ENCODE measurements at regions not wholly inside any gene's neighbourhood (a gene's known extent, or its start where the extent isn't known, plus 50 kb on each side); places are given as distances from the start of the nearest gene placed in this dataset.

- Histone ChIP-seq H3K27ac (no peak overlapping the region), H3K9me3 (ENCODE audit: low read depth) (no peaks in the 10 kb centered on the region), H3K9me2 (ENCODE audit: insufficient read depth) (no peaks in the 10 kb centered on the region), H3K4me1 (ENCODE audit: insufficient read depth) (no peaks in the 10 kb centered on the region), H4K20me1 (ENCODE audit: insufficient read depth) (no peaks in the 10 kb centered on the region), H3F3A (ENCODE audit: insufficient read depth) (no peaks in the 10 kb centered on the region), H3K9ac (no peak overlapping the region), H2AFZ (no peak overlapping the region), H3K4me2 (ENCODE audit: unreplicated experiment) (no peak overlapping the region), H3K4me3 (no peak overlapping the region), H3K79me2 (ENCODE audit: insufficient read depth) (no peaks in the 10 kb centered on the region), H3K27me3 (replicated peaks; ENCODE audit: insufficient read depth) (no peaks in the 10 kb centered on the region), H3K36me3 (ENCODE audit: low read depth) (no peaks in the 10 kb centered on the region)
- 13 to 16% methylated on average over 6 of the region's 6 CpGs for WGBS, 2 experiments (ENCODE audit: low coverage in 1 of 2, low lambda C conversion rate in 2 of 2, missing lambda C conversion rate in 2 of 2)
- in situ Hi-C loops (cut with MboI) = no loop called here
- no peak for DNase-seq
- TF ChIP-seq EZH2 (IDR thresholded peaks at IDR 0.05; ENCODE audit: insufficient read depth, poor library complexity, severe bottlenecking) (no peak), EZH2phosphoT487 (IDR thresholded peaks at IDR 0.05; ENCODE audit: insufficient read depth, low read depth) (no peak)
Observed at GRCh38 chr1:239742416-239743109, 349.1 kb upstream of the FMN2 start.

- no peaks in the 10 kb centered on the region for H3K79me2 ChIP-seq (ENCODE audit: insufficient read depth)
- H4K20me1 ChIP-seq (ENCODE audit: insufficient read depth) = no peaks in the 10 kb centered on the region
- H3K4me1 ChIP-seq (ENCODE audit: insufficient read depth) = no peaks in the 10 kb centered on the region
- no peak for DNase-seq
- H3F3A ChIP-seq (ENCODE audit: insufficient read depth) = no peaks in the 10 kb centered on the region
- no peaks in the 10 kb centered on the region for H3K27me3 ChIP-seq (replicated peaks; ENCODE audit: insufficient read depth)
- H2AFZ ChIP-seq = no peak overlapping the region
- no peaks in the 10 kb centered on the region for H3K9me2 ChIP-seq (ENCODE audit: insufficient read depth)
- no peak overlapping the region for H3K4me3 ChIP-seq
- H3K9ac ChIP-seq = no peak overlapping the region
- no peak overlapping the region for H3K4me2 ChIP-seq (ENCODE audit: unreplicated experiment)
- H3K9me3 ChIP-seq (ENCODE audit: low read depth) = no peaks in the 10 kb centered on the region
- no peaks in the 10 kb centered on the region for H3K36me3 ChIP-seq (ENCODE audit: low read depth)
- in situ Hi-C loops (cut with MboI) = no loop called here
- WGBS, 2 experiments (ENCODE audit: low coverage in 1 of 2, low lambda C conversion rate in 2 of 2, missing lambda C conversion rate in 2 of 2) = 6% methylated on average over 3 of the region's 3 CpGs
- no peak overlapping the region for H3K27ac ChIP-seq
- TF ChIP-seq EZH2 (IDR thresholded peaks at IDR 0.05; ENCODE audit: insufficient read depth, poor library complexity, severe bottlenecking) = no peak
- no peak for TF ChIP-seq EZH2phosphoT487 (IDR thresholded peaks at IDR 0.05; ENCODE audit: insufficient read depth, low read depth)
Observed at GRCh38 chr1:239744851-239745250, 346.8 kb upstream of the FMN2 start.

GRCh38 chr1:239755107-239755912 lies 336.4 kb upstream of the FMN2 start:
- no peak for TF ChIP-seq EZH2phosphoT487 (IDR thresholded peaks at IDR 0.05; ENCODE audit: insufficient read depth, low read depth)
- no peak for TF ChIP-seq EZH2 (IDR thresholded peaks at IDR 0.05; ENCODE audit: insufficient read depth, poor library complexity, severe bottlenecking)
- Histone ChIP-seq H3K4me2 (ENCODE audit: unreplicated experiment) (no peak overlapping the region), H3F3A (ENCODE audit: insufficient read depth) (no peaks in the 10 kb centered on the region), H3K9me3 (ENCODE audit: low read depth) (no peaks in the 10 kb centered on the region), H3K79me2 (ENCODE audit: insufficient read depth) (no peaks in the 10 kb centered on the region), H3K27ac (no peak overlapping the region), H2AFZ (no peak overlapping the region), H3K4me1 (ENCODE audit: insufficient read depth) (no peaks in the 10 kb centered on the region), H3K9me2 (ENCODE audit: insufficient read depth) (no peaks in the 10 kb centered on the region), H3K36me3 (ENCODE audit: low read depth) (no peaks in the 10 kb centered on the region), H3K9ac (no peak overlapping the region), H3K27me3 (replicated peaks; ENCODE audit: insufficient read depth) (no peaks in the 10 kb centered on the region), H4K20me1 (ENCODE audit: insufficient read depth) (no peaks in the 10 kb centered on the region), H3K4me3 (no peak overlapping the region)
- 8 to 10% methylated on average over 2 of the region's 2 CpGs for WGBS, 2 experiments (ENCODE audit: low coverage in 1 of 2, low lambda C conversion rate in 2 of 2, missing lambda C conversion rate in 2 of 2)
- no peak for DNase-seq
- in situ Hi-C loops (cut with MboI) = no loop called here

- no peak overlapping the region for H2AFZ ChIP-seq
- H3K9me2 ChIP-seq (ENCODE audit: insufficient read depth) = no peaks in the 10 kb centered on the region
- H3K36me3 ChIP-seq (ENCODE audit: low read depth) = no peaks in the 10 kb centered on the region
- no peak overlapping the region for H3K27ac ChIP-seq
- H4K20me1 ChIP-seq (ENCODE audit: insufficient read depth) = no peaks in the 10 kb centered on the region
- no peak for TF ChIP-seq EZH2phosphoT487 (IDR thresholded peaks at IDR 0.05; ENCODE audit: insufficient read depth, low read depth)
- TF ChIP-seq EZH2 (IDR thresholded peaks at IDR 0.05; ENCODE audit: insufficient read depth, poor library complexity, severe bottlenecking) = no peak
- H3K9me3 ChIP-seq (ENCODE audit: low read depth) = no peaks in the 10 kb centered on the region
- H3K27me3 ChIP-seq (replicated peaks; ENCODE audit: insufficient read depth) = no peaks in the 10 kb centered on the region
- no peak overlapping the region for H3K4me3 ChIP-seq
- WGBS, 2 experiments (ENCODE audit: low coverage in 1 of 2, low lambda C conversion rate in 2 of 2, missing lambda C conversion rate in 2 of 2) = 7 to 17% methylated on average over 2 of the region's 2 CpGs
- in situ Hi-C loops (cut with MboI) = no loop called here
- H3K79me2 ChIP-seq (ENCODE audit: insufficient read depth) = no peaks in the 10 kb centered on the region
- H3K4me1 ChIP-seq (ENCODE audit: insufficient read depth) = no peaks in the 10 kb centered on the region
- no peak overlapping the region for H3K4me2 ChIP-seq (ENCODE audit: unreplicated experiment)
- no peaks in the 10 kb centered on the region for H3F3A ChIP-seq (ENCODE audit: insufficient read depth)
- H3K9ac ChIP-seq = no peak overlapping the region
- no peak for DNase-seq
Observed at GRCh38 chr1:239757716-239758115, 334.0 kb upstream of the FMN2 start.

Measured in GM23248 (cell line).